ENCODE measurements at regions not wholly inside any gene's neighbourhood (a gene's known extent, or its start where the extent isn't known, plus 50 kb on each side); places are given as distances from the start of the nearest gene placed in this dataset.
"Not testable (repeated sequence)": the region's sequence is repeated elsewhere in the genome, so short reads cannot be mapped to it uniquely, and the experiment has no call there.

DNA sequence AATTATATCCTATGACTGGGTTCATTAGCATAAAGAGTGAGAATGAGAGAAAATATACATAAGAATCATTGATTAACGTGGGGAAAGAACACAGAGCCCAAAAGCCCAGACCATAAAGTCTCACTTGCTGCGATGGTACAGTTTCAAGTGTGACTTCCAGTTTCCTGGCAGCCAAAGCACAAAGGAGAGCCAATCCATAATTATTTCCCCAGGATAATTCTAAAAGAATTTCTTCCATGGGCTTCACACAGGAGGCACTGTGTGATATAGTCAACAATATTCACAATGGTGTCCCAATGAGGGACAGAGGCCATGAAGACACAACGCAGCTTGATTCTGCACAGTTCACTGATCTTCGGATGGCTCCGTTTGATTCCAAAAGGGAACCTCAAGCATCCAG, 321.6 kb downstream of the PLPP3 start:
- peak in 1 of 2 experiments; percentile 22 for DNase-seq

DNA sequence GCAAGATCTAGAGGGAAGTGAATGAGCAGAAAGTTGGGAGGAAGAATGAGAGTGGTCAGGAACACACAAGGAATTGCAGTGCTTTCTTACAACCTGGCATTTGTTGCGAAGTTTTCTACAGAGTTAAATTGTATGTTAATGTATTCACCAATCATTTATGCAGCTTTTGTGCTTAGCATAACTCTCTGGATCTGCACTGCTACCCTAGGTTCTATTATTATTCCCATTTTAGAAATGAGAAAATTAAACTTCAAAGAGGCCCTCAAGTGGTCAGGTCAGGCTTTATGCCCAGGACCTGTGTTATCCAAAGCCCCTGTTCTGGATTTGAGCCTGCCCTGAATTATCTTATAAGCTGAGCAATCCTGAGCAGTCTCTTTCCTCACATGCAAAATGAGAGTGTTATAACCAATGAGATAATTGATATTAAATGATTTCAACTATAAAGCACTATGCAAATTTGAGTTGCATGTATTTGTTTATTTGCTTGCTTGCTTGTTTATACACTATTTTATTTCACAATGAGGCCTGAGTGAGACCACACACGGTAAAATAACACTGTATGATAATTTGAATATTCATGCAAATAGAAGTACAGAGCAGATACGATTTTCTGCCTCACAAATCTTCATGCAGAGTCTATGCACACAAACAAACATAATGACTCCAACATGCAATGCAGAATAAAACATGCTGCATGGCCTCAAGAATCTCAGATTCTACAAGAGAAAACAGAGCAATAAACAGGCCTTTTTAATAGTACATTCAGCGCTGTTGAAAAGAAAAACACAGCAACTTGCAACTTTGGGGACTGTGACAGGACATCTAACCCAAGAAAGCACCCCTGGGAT, 323.0 kb downstream of the PLPP3 start:
- DNase-seq, result no peak

- peak; percentile 38 to 85 for DNase-seq
These were observed 323.7 kb downstream of the PLPP3 start for GRCh38 chr1:56255516-56256152.

DNA sequence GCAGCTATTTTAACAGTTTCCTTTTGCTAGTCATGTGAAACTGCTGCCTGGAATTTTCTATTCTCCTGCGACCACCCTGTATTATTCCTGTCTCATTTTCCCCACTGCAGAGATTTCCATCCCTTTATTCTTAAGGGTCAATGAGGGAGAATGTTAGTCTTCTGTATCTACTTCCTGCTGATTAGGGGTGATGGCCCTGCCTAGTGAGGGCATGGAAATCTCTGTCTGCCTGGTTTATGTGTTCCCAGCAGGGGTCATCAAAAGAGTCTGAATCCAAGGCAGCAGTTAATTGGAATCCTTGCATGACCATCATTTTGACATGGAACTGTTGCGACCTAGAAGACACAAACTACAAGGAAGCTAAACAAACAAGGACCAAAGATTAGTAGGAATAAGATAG, 325.2 kb downstream of the PLPP3 start:
- DNase-seq, result no peak

- DNase-seq, result no peak
These were observed 328.6 kb downstream of the PLPP3 start for GRCh38 chr1:56250809-56251208.

- no peak for DNase-seq
These were observed 330.1 kb downstream of the PLPP3 start for GRCh38 chr1:56249234-56249633.

- no peak for DNase-seq
These were observed 331.2 kb downstream of the PLPP3 start for GRCh38 chr1:56248138-56248537.

DNA sequence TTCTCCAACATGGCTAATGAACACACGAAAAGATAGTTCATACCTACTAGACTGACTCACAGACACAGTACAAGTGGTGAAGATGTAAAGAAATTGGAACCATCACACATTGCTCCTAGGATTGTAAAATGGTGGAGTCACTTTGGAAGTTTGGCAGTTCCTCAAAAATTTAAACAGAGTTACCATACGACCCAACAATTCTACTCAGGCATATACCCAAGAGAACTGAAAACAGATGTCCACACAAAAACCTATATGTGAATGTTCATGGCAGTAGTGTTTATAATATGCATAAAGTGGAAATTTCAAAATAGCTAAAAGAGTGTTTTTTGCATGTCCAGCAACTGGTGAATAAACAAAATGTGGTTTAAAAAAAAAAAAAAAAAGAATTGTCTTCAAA, 332.6 kb downstream of the PLPP3 start:
- not testable (repeated sequence) for DNase-seq

DNA sequence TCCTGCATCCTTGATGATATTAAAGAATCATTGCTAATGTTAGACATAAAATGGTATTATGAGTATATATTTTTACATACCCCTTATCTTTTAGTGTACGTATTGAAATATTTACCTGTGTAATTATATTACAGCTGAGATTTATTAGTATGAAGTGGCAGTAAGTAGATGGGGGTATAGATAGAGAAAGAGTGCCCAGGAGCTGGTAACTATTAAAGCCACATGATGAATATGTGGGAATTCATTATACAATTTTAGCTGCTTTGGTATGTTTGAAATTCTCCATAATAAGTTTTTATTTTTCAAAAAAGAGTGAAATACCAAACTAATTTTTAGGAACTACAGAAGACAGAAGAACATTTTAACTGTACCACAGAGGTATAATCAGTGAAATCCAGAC, 339.0 kb downstream of the PLPP3 start:
- no peak for DNase-seq

DNA sequence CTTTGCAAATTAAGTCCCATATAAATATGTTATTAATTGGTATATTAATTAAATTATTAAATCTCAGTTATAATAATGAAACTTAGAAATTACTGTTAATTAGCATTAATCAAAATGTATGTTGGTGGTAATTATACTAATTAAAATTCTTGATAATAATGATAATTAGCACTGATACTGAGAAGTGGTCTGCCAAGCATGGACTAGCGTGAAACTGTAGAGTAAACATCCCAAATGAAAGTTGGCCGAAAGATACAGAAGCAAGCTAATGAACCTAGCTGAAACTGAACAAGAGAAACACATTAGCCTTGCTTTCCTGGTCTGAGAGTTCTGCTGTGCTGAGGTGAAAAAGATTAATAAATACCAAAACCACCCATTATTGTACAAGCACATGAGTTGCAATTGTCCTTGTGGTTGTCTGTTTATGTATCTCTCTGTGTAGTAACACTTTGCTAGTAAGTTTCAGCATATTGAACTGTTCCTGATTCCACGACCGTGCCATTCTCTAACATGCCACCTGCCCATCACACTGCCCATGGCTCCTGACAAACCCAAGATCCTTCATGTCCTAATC, 341.8 kb downstream of the PLPP3 start:
- no peak for DNase-seq

GRCh38 chr1:56236688-56237087, 342.7 kb downstream of the PLPP3 start:
- DNase-seq, result no peak

DNA sequence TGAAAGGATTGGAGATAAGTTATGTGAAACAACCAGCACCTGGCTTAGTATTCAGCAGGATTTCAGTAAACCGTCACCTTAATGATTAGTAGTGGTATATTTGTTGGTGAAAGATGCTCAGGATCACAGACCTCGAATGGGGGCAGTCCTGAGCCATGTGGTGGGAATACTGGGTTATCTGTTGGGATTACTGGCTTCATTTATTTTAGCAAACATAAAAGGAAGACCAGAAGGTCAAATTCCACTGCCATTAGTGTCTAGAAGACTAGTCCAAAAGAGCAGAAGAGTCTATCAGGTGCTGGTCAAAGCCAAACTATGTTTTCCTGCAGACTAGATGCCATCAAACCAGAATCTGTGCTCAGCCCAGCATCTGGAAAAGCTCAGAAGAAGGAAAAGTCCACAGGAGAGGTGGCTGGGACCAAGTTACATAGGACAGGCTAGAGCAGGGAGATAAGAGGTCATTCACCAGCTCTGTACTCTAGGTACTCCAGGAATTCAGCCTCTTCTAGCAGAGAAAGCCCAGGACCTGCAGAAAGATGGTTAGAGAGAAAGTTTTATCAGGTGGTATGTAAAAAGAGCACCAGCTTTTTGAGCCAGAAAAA, 343.4 kb downstream of the PLPP3 start:
- DNase-seq, result no peak

- DNase-seq, result peak in 1 of 2 experiments; percentile 13
These were observed 350.2 kb downstream of the PLPP3 start for GRCh38 chr1:56229186-56229585.

- DNase-seq, result no peak
These were observed 351.5 kb downstream of the PLPP3 start for GRCh38 chr1:56227886-56228285.

GRCh38 chr1:56227401-56227800, 352.0 kb downstream of the PLPP3 start:
- DNase-seq, result no peak

DNA sequence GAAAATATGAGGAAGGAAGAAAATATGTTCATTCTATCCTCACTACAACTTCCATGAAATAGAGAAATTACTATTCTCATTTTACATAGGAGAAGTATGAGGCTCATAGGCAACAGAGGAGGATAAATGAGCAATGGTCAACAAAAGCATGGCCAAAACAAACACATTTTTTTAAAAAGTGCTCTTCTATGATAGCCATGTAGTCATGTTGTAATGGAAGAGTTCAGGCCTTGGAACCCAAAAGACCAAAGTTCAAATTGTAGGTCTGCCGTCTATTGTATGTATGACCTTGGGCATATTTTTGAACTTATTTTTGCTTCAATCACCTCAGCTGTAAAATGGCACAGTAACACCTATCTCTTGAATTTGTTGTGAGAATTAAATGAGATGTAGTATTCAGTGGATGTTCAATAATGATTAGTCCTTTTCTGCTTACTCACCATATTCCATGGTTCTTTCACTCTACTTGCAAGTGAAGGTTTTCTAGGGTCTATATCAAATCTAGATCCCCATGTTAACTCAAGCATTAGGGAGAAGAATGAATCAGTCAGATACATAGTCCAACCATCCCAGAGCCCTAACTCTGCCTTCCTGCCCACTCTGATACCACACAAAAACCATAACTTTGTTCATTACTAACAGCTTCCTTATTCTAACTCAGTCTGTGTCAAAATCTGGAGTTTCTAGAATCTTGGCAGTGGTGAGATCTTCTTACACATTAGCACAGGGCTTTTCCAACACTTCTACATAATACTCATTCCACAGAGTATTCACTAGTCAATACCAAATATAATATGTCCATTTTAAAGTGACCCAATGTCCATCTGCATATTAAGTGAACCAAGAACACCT, 353.2 kb downstream of the PLPP3 start:
- no peak for DNase-seq

GRCh38 chr1:56223968-56224367, 355.4 kb downstream of the PLPP3 start:
- DNase-seq, result no peak

DNA sequence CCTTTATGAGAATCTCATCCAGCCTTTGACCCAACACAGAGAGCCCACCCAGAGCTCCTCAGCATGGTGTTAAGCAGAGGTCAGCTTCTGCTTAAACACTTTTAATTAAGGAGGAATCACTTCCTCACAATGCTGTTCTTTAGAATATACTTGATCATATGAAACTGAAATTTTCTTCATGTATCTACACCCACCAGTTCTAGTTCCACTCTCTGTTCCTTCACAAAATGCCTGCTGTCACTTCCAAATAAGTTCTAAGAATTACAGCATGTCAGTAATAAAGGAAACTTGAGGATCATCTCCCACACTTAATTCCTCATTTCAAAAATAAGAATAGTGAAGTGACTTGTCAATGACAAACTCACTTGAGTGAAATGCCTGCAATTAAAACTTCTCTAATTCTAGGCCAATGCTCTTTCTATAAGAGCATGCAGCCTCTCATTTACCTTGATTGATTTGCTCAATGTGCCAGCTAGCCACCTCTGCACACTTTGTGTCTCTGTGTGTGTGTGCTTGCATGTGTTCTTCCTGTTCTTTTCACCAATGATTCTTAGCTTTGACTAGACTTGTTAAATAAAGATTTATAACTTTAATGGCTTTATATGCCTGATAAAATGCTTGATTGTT, 356.3 kb downstream of the PLPP3 start:
- DNase-seq, result no peak

DNA sequence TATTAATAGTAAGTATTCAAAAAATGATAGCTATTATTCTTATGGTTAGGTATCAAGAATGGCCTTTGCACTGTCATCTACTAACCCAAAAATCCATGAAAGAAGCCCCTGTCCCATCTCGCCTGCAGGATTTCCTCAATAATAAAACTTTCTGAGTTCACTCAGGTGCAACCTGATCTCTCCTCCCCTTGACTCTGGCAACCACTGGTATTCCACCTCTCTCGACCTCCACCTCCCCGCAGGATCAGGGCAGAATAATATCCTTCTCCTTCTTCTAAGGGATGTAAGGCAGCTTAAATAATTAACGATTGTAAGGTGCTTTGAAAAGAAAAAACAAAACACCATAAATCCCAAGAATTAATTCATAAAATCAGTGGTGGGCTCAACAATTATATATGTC, 359.3 kb downstream of the PLPP3 start:
- DNase-seq, result no peak

GRCh38 chr1:56218023-56218422, 361.3 kb downstream of the PLPP3 start:
- DNase-seq, result no peak

DNA sequence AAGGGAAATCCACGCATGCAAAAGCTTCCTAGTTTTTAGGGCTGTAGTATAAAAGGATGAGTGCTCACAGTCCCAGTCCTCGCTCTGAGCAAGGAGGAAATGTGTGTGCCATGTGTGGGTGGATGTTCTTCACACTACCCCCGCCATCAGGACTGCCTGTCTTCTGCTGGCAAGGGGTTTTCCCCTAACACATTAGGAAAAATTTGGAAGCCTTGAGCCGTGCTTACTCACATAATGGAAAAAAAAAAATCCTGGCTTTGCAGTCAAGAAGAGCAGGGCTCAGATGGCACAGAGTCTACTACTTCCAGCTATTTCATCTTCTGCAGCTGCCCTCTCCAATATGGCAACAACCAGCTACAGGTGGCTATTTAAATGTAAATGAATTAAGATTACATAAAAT, 363.1 kb downstream of the PLPP3 start:
- peak in 1 of 2 experiments; percentile 73 for DNase-seq

- no peak for DNase-seq
These were observed 363.6 kb downstream of the PLPP3 start for GRCh38 chr1:56215771-56216170.
